ENCODE measurements at regions not wholly inside any gene's neighbourhood (a gene's known extent, or its start where the extent isn't known, plus 50 kb on each side); places are given as distances from the start of the nearest gene placed in this dataset.

DNA sequence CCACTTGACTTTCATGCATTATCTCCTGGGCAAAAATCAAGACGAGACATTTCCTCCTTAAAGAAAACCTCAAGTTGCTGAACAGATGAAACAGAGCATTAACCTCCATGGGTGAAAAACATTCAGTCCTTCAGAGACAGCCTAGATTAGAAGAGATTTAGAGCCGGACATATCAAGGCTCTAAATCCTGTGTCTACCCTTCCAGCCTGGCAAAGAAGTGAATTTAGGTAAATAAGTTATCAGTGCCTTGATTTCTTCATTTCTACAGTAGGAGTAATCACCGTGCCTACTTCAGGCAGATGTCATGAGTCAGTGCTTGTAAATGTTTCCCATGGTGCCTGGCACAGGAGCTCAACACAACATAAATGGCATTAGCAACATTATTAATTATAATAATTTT is 159.3 kb upstream of the PRICKLE2 start:
- TF ChIP-seq, protein P1, sequence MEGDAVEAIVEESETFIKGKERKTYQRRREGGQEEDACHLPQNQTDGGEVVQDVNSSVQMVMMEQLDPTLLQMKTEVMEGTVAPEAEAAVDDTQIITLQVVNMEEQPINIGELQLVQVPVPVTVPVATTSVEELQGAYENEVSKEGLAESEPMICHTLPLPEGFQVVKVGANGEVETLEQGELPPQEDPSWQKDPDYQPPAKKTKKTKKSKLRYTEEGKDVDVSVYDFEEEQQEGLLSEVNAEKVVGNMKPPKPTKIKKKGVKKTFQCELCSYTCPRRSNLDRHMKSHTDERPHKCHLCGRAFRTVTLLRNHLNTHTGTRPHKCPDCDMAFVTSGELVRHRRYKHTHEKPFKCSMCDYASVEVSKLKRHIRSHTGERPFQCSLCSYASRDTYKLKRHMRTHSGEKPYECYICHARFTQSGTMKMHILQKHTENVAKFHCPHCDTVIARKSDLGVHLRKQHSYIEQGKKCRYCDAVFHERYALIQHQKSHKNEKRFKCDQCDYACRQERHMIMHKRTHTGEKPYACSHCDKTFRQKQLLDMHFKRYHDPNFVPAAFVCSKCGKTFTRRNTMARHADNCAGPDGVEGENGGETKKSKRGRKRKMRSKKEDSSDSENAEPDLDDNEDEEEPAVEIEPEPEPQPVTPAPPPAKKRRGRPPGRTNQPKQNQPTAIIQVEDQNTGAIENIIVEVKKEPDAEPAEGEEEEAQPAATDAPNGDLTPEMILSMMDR (IDR thresholded peaks at IDR 0.05), result no peak
- TF ChIP-seq EZH2 (IDR thresholded peaks at IDR 0.05), result no peak
